GM23248 (cell line): ENCODE measurements at regions not wholly inside any gene's neighbourhood (a gene's known extent, or its start where the extent isn't known, plus 50 kb on each side); places are given as distances from the start of the nearest gene placed in this dataset.

Experiments used
- DNase-seq: peaks from one replicate; pipeline ENCODE4 v3.0.0-alpha.2; 2015
- H2AFZ ChIP-seq: fragments of 200-600 bp; sonication (generic); 2 replicates; pipeline ENCODE4 v1.6.1; 2016; ENCODE audit warnings: antibody characterized with exemption
- H3F3A ChIP-seq: fragments of 200-600 bp; sonication (generic); 2 replicates; pipeline ENCODE4 v1.6.1; 2016; ENCODE audit warnings: mild to moderate bottlenecking, antibody characterized with exemption, mixed run types; ENCODE audit not compliant: insufficient read depth
- H3K27ac ChIP-seq: fragments of 200-600 bp; sonication (generic); 2 replicates; pipeline ENCODE4 v1.5.1; 2016; ENCODE audit warnings: mild to moderate bottlenecking
- H3K27me3 ChIP-seq: fragments of 200-600 bp; sonication (generic); replicated peaks from 2 replicates; pipeline ENCODE4 v1.6.1; 2016; ENCODE audit warnings: mild to moderate bottlenecking; ENCODE audit not compliant: insufficient read depth
- H3K36me3 ChIP-seq: fragments of 200-600 bp; sonication (generic); 2 replicates; pipeline ENCODE4 v1.6.1; 2016; ENCODE audit warnings: low read depth, mild to moderate bottlenecking
- H3K4me1 ChIP-seq: fragments of 200-600 bp; sonication (generic); 2 replicates; pipeline ENCODE4 v1.6.1; 2016; ENCODE audit warnings: mild to moderate bottlenecking; ENCODE audit not compliant: insufficient read depth
- H3K4me2 ChIP-seq: fragments of 200-600 bp; sonication (generic); one replicate; pipeline ENCODE4 v1.6.1; 2016; ENCODE audit warnings: mild to moderate bottlenecking; ENCODE audit not compliant: unreplicated experiment
- H3K4me3 ChIP-seq: fragments of 200-600 bp; sonication (generic); 2 replicates; pipeline ENCODE4 v1.5.1; 2016; ENCODE audit warnings: mild to moderate bottlenecking
- H3K79me2 ChIP-seq: fragments of 200-600 bp; sonication (generic); 2 replicates; pipeline ENCODE4 v1.6.1; 2016; ENCODE audit warnings: mild to moderate bottlenecking; ENCODE audit not compliant: insufficient read depth
- H3K9ac ChIP-seq: fragments of 200-600 bp; sonication (generic); 2 replicates; pipeline ENCODE4 v1.6.1; 2016; ENCODE audit warnings: mild to moderate bottlenecking
- H3K9me2 ChIP-seq: fragments of 200-600 bp; sonication (generic); 2 replicates; pipeline ENCODE4 v1.6.1; 2016; ENCODE audit warnings: mixed run types, mild to moderate bottlenecking, moderate library complexity; ENCODE audit not compliant: insufficient read depth
- H3K9me3 ChIP-seq: fragments of 200-600 bp; sonication (generic); one replicate; pipeline ENCODE4 v1.6.1; 2017; ENCODE audit warnings: low read depth
- H4K20me1 ChIP-seq: fragments of 200-600 bp; sonication (generic); 2 replicates; pipeline ENCODE4 v1.6.0; 2016; ENCODE audit not compliant: insufficient read depth
- EZH2 ChIP-seq: fragments of 200-600 bp; sonication (generic); IDR thresholded peaks from 2 replicates; pipeline ENCODE4 v1.6.1; 2018; ENCODE audit warnings: antibody characterized with exemption, mild to moderate bottlenecking; ENCODE audit not compliant: insufficient read depth, poor library complexity, severe bottlenecking
- EZH2phosphoT487 ChIP-seq: fragments of 200-600 bp; sonication (generic); IDR thresholded peaks from 2 replicates; pipeline ENCODE4 v1.6.1; 2018; ENCODE audit warnings: antibody characterized with exemption, moderate library complexity, mild to moderate bottlenecking, low read depth; ENCODE audit not compliant: insufficient read depth
- WGBS, 2 experiments: methylation state at CpG; one replicate each; pipeline ENCODE4 v1.1.6; 2015 to 2017; ENCODE audit warnings: low lambda C conversion rate in 2 of 2, low coverage in 1 of 2; ENCODE audit errors: missing lambda C conversion rate in 2 of 2; 5-methylcytosine and 5-hydroxymethylcytosine counted together
- in situ Hi-C: fragments of 300-500 bp; cut with MboI; formaldehyde crosslinking; loops from 2 replicates; pipeline ENCODE4 v1.15.0; 2020

DNA sequence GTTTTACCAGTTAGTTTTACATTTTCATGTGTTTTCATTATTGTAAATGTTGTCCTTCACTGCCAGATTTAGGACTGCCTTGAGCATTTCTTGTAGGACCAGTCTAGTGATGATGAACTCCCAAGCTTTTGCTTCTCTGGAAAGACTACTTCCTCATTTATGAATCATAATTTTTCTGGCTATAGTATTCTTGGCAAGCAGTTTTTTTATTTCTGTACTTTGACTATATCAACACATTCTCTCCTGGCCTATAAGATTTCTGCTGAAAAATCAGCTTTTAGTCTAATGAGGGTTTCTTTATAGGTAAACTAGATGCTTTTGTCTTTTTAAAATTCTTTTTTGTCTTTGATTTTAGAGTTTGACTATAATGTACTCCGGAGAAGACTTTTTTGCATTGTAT is 256.8 kb upstream of the GRAMD2B start:
- H3K9me3 ChIP-seq, result no peaks in the 10 kb centered on the region
- H3K4me2 ChIP-seq, result no peak overlapping the region
- no peak overlapping the region for H3K9ac ChIP-seq
- no peaks in the 10 kb centered on the region for H3K36me3 ChIP-seq
- in situ Hi-C loops, result no loop called here
- no peak for TF ChIP-seq EZH2phosphoT487
- TF ChIP-seq EZH2, result no peak
- H3K4me3 ChIP-seq, result no peak overlapping the region
- H2AFZ ChIP-seq, result no peak overlapping the region
- WGBS, 2 experiments, result 71 to 84% methylated on average over 1 of the region's 1 CpG
- no peak overlapping the region for H3K27ac ChIP-seq
- H3F3A ChIP-seq, result no peaks in the 10 kb centered on the region
- no peaks in the 10 kb centered on the region for H3K27me3 ChIP-seq
- H3K4me1 ChIP-seq, result no peaks in the 10 kb centered on the region
- DNase-seq, result no peak
- H3K9me2 ChIP-seq, result no peaks in the 10 kb centered on the region
- no peaks in the 10 kb centered on the region for H4K20me1 ChIP-seq
- H3K79me2 ChIP-seq, result no peaks in the 10 kb centered on the region

DNA sequence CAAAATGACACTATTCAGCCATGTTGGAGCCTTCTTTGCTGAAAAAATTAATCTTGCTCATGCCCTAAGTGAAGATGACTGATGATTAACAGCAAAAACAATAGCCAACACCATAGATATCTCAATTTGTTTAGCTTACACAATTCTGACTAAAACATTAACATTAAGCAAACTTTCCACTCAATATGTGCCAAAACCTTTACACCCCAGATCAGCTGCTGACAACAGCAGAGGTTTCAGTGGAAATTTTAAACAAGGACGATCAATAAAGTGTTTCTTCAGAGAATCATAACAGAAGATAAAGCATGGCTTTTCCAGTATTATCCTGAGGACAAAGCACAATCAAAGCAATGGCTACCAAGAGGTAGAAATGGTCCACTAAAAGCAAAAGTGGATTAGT is 254.4 kb upstream of the GRAMD2B start:
- Histone ChIP-seq H2AFZ (no peak overlapping the region), H3K9me2 (no peaks in the 10 kb centered on the region), H3K4me3 (no peak overlapping the region), H3K27me3 (no peaks in the 10 kb centered on the region), H3K9me3 (no peaks in the 10 kb centered on the region), H3K79me2 (no peaks in the 10 kb centered on the region), H3K4me1 (no peaks in the 10 kb centered on the region), H3K27ac (no peak overlapping the region), H3F3A (no peaks in the 10 kb centered on the region), H3K36me3 (no peaks in the 10 kb centered on the region), H3K9ac (no peak overlapping the region), H3K4me2 (no peak overlapping the region), H4K20me1 (no peaks in the 10 kb centered on the region)
- TF ChIP-seq EZH2 (no peak), EZH2phosphoT487 (no peak)
- 12 to 27% methylated on average over 1 of the region's 1 CpG for WGBS, 2 experiments
- no peak for DNase-seq
- in situ Hi-C loops, result no loop called here

DNA sequence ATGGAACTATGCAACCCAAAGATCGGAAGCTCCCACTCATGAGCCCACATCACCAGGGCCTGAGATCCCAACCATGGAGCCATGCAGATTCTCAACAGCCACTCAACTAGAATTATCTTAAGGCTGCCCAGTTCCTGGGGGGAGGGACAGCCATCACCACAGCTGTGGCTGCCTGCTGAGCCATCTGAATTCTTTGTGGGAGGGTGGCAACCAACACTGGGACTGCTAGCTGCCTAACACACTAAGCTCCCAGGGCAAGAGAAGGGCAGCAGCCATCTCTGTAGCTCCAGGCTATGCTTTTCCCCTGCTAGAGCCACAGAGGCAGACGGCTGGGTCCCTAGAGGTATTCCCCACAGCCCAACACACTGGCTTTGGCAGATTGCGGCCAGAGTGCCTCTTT is 251.3 kb upstream of the GRAMD2B start:
- in situ Hi-C loops, result no loop called here
- WGBS, 2 experiments, result 70 to 71% methylated on average over 3 of the region's 3 CpGs
- TF ChIP-seq EZH2phosphoT487, result no peak
- TF ChIP-seq EZH2, result no peak
- Histone ChIP-seq H3K27ac (no peak overlapping the region), H3K4me2 (no peak overlapping the region), H3K9me2 (no peaks in the 10 kb centered on the region), H3F3A (no peaks in the 10 kb centered on the region), H4K20me1 (no peaks in the 10 kb centered on the region), H3K9ac (no peak overlapping the region), H3K4me3 (no peak overlapping the region), H3K79me2 (no peaks in the 10 kb centered on the region), H3K9me3 (no peaks in the 10 kb centered on the region), H3K36me3 (no peaks in the 10 kb centered on the region), H3K27me3 (no peaks in the 10 kb centered on the region; the same call in 1 of the 2 replicates), H3K4me1 (no peaks in the 10 kb centered on the region), H2AFZ (no peak overlapping the region)
- DNase-seq, result no peak

GRCh38 chr5:126172812-126173211 is 250.4 kb upstream of the GRAMD2B start:
- WGBS, 2 experiments, result 32 to 46% methylated on average over 1 of the region's 1 CpG
- H3K9ac ChIP-seq, result no peak overlapping the region
- no peaks in the 10 kb centered on the region for H3K9me3 ChIP-seq
- no peaks in the 10 kb centered on the region for H3K9me2 ChIP-seq
- no peaks in the 10 kb centered on the region for H3K36me3 ChIP-seq
- DNase-seq, result no peak
- no peak overlapping the region for H3K27ac ChIP-seq
- no peaks in the 10 kb centered on the region for H3K79me2 ChIP-seq
- H3K27me3 ChIP-seq, result no peaks in the 10 kb centered on the region; the same call in 1 of the 2 replicates
- H3K4me3 ChIP-seq, result no peak overlapping the region
- no peaks in the 10 kb centered on the region for H3K4me1 ChIP-seq
- TF ChIP-seq EZH2, result no peak
- no peak for TF ChIP-seq EZH2phosphoT487
- H3K4me2 ChIP-seq, result no peak overlapping the region
- no peaks in the 10 kb centered on the region for H3F3A ChIP-seq
- in situ Hi-C loops, result no loop called here
- no peaks in the 10 kb centered on the region for H4K20me1 ChIP-seq
- H2AFZ ChIP-seq, result no peak overlapping the region

- H3K27me3 ChIP-seq, result no peaks in the 10 kb centered on the region; the same call in 1 of the 2 replicates
- H3K79me2 ChIP-seq, result no peaks in the 10 kb centered on the region
- H3K27ac ChIP-seq, result no peak overlapping the region
- no peaks in the 10 kb centered on the region for H3K9me3 ChIP-seq
- in situ Hi-C loops, result no loop called here
- no peaks in the 10 kb centered on the region for H3K9me2 ChIP-seq
- H3F3A ChIP-seq, result no peaks in the 10 kb centered on the region
- TF ChIP-seq EZH2phosphoT487, result no peak
- no peak for TF ChIP-seq EZH2
- H3K4me1 ChIP-seq, result no peaks in the 10 kb centered on the region
- no peak overlapping the region for H3K9ac ChIP-seq
- H2AFZ ChIP-seq, result no peak overlapping the region
- no peaks in the 10 kb centered on the region for H3K36me3 ChIP-seq
- H4K20me1 ChIP-seq, result no peaks in the 10 kb centered on the region
- DNase-seq, result peak; percentile 53
- no peak overlapping the region for H3K4me2 ChIP-seq
- no peak overlapping the region for H3K4me3 ChIP-seq
Measured at GRCh38 chr5:126178521-126178920, 244.7 kb upstream of the GRAMD2B start.
